Endothelial cell of umbilical vein (primary cell): ENCODE measurements at regions not wholly inside any gene's neighbourhood (a gene's known extent, or its start where the extent isn't known, plus 50 kb on each side); places are given as distances from the start of the nearest gene placed in this dataset.

Experiments
- BruUV-seq: library from RNA; stranded (reverse); fragments of 400-500 nt; replicated peaks from 2 replicates; lab custom pipeline; 2021; lab: Mats Ljungman, UMichigan
- CTCF ChIA-PET: fragments of 300-600, 350-600 bp; sonication (Branson Sonifier 250); formaldehyde crosslinking; loops from one replicate; lab custom pipeline; 2021; ENCODE audit warnings: antibody characterized with exemption, inconsistent platforms; lab: Charles Lee
- POLR2A ChIA-PET: fragments of 300-600, 350-600 bp; sonication (Branson Sonifier 250); formaldehyde crosslinking; loops from one replicate; lab custom pipeline; 2021; ENCODE audit warnings: antibody characterized with exemption, inconsistent platforms; lab: Charles Lee
- DNase-seq: peaks from one replicate; pipeline ENCODE4 v3.0.0-alpha.2; 2011; ENCODE audit warnings: low read depth, low spot score
- FAIRE-seq: peaks from 2 replicates; lab custom pipeline; 2011; peaks lifted over from hg19 to GRCh38; lab: Jason Lieb, UNC
- H2AFZ ChIP-seq: 2 replicates; pipeline ENCODE4 v1.6.0; 2012; ENCODE audit warnings: low read depth, low read length, control low read depth, inconsistent platforms
- H3K27ac ChIP-seq: 2 replicates; pipeline ENCODE4 v1.5.1; 2011; ENCODE audit warnings: low read depth, mild to moderate bottlenecking, control low read depth, low read length, moderate library complexity; ENCODE audit not compliant: insufficient read depth
- H3K27me3 ChIP-seq, 2 experiments: 2 replicates each; pipeline versions ENCODE4 v1.6.0 to v1.6.1; 2011; ENCODE audit warnings: low read length in 2 of 2, mixed read lengths in 1 of 2; ENCODE audit not compliant: control insufficient read depth in 2 of 2, insufficient read depth in 2 of 2
- H3K36me3 ChIP-seq, 2 experiments: 2 replicates in 1 of 2; 3 replicates in 1 of 2; pipeline ENCODE4 v1.5.1; 2011; ENCODE audit warnings: low read length in 2 of 2, mild to moderate bottlenecking in 1 of 2, moderate library complexity in 1 of 2; ENCODE audit not compliant: control insufficient read depth in 2 of 2, insufficient read depth in 2 of 2; ENCODE audit errors: extremely low read depth in 1 of 2
- H3K4me1 ChIP-seq: 3 replicates; pipeline ENCODE4 v1.5.1; 2011; ENCODE audit warnings: mild to moderate bottlenecking, low read length; ENCODE audit not compliant: control insufficient read depth, insufficient read depth; ENCODE audit errors: extremely low read depth
- H3K4me2 ChIP-seq: 2 replicates; pipeline ENCODE4 v1.6.1; 2011; ENCODE audit warnings: low read length, control low read depth, mixed read lengths; ENCODE audit not compliant: insufficient read depth
- H3K4me3 ChIP-seq, 3 experiments: fragments of 200-600 bp in 1 of 3; sonication (generic), shearing (Covaris generic) in 1 of 3; replicated peaks in 1 of 3; 2 replicates each; pipeline ENCODE4 v1.5.1; 2011 to 2016; ENCODE audit warnings: control low read depth in 3 of 3, low read length in 3 of 3, mild to moderate bottlenecking in 2 of 3, inconsistent platforms in 1 of 3, low read depth in 1 of 3, moderate library complexity in 1 of 3; ENCODE audit not compliant: insufficient read depth in 1 of 3
- H3K79me2 ChIP-seq: 2 replicates; pipeline ENCODE4 v1.6.0; 2012; ENCODE audit warnings: low read length, inconsistent platforms; ENCODE audit not compliant: control insufficient read depth, insufficient read depth
- H3K9ac ChIP-seq: replicated peaks from 2 replicates; pipeline ENCODE3; 2011; ENCODE audit warnings: low read length, control low read depth; ENCODE audit not compliant: insufficient read depth; ENCODE audit errors: extremely low read depth
- H3K9me1 ChIP-seq: replicated peaks from 3 replicates; pipeline ENCODE4 v1.6.0; 2011; ENCODE audit warnings: mild to moderate bottlenecking, low read length; ENCODE audit not compliant: control insufficient read depth, insufficient read depth; ENCODE audit errors: extremely low read depth
- H3K9me3 ChIP-seq: replicated peaks from 2 replicates; pipeline ENCODE4 v1.5.1; 2012; ENCODE audit warnings: low read length, inconsistent platforms; ENCODE audit not compliant: control insufficient read depth, insufficient read depth
- H4K20me1 ChIP-seq: replicated peaks from 2 replicates; pipeline ENCODE3; 2011; ENCODE audit warnings: mild to moderate bottlenecking, low read length; ENCODE audit not compliant: control insufficient read depth, insufficient read depth; ENCODE audit errors: extremely low read depth
- CTCF ChIP-seq, 2 donors: IDR thresholded peaks; 1 replicate in 1 of 2; 2 replicates in 1 of 2; pipeline ENCODE4 v1.5.1; 2011; ENCODE audit warnings: low read length in 2 of 2, mild to moderate bottlenecking in 2 of 2, moderate library complexity in 2 of 2, control low read depth in 1 of 2, inconsistent platforms in 1 of 2, low read depth in 1 of 2; ENCODE audit not compliant: insufficient read depth in 1 of 2; ENCODE audit errors: extremely low read depth in 1 of 2
- GATA2 ChIP-seq: IDR thresholded peaks from 2 replicates; pipeline ENCODE4 v1.7.0; 2011; ENCODE audit warnings: low read depth, mild to moderate bottlenecking, moderate library complexity, mixed read lengths, low read length; ENCODE audit not compliant: insufficient read length, insufficient read depth
- JUN ChIP-seq: IDR thresholded peaks from 2 replicates; pipeline ENCODE4 v1.6.1; 2011; ENCODE audit warnings: borderline replicate concordance, low read depth; ENCODE audit not compliant: insufficient read length, insufficient read depth
- POLR2AphosphoS5 ChIP-seq: IDR thresholded peaks from 2 replicates; pipeline ENCODE4 v1.6.1; 2012; ENCODE audit warnings: low read depth, mild to moderate bottlenecking, control low read depth, low read length, moderate library complexity; ENCODE audit not compliant: insufficient read depth
- dilution Hi-C: fragments of 300-500 bp; cut with MboI; formaldehyde crosslinking; loops from one replicate; pipeline ENCODE4 v1.15.0; 2019; ENCODE audit warnings: low sequenced_read_pairs; ENCODE audit not compliant: extremely low pct_ligation_motif_present
- intact Hi-C: fragments of 100-400 bp; cut with micrococcal nuclease; formaldehyde crosslinking; loops from one replicate; pipeline ENCODE4 v1.10.0; 2022

DNA sequence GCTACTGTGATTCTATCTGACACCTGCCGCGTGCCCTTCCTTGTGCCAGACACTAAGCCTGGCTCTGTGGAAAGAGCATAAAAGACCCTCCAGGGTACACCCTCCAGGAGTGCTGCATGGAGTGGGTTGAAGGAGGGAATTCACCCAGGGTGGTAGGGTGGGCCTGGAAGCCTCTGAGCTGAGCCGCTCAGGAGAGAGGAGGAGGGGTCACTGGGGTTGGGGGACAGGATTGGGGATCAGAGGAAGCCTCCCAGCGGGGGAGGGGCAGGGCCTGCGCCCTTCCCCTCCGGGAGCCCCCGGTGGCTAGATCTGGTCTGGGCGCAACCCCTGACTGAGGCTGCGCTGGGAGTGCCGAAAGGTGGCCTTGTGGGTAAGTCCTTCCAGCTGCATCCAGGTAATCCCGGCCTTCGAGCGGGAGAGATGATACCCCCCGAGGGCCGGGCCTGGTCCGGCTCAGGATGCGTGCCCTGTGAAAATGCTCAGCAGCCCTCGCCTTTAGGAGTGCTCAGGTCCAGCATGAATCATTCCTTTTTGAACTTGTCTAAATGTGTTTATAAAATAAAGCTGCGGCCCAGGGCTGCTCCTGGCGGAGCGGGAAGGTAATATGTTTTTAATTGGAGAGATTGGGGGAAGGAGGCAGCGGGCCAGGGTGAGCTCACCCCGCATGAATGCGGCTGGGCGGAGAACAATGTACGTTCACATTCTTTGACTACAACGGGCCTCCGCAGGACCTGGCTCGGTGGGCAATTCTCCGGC lies 118.1 kb upstream of the SMIM23 start:
- Histone ChIP-seq H3K4me3 (no peak overlapping the region), H3K9ac (peak overlapping the region; percentile 70), H3K4me1 (peaks cover 12% of the 10 kb centered on the region), H3K4me2 (no peak overlapping the region), H3K27me3 (no peaks in the 10 kb centered on the region), H2AFZ (peak overlapping the region; percentile 83), H3K79me2 (no peaks in the 10 kb centered on the region), H3K36me3 (no peaks in the 10 kb centered on the region), H3K9me3 (no peaks in the 10 kb centered on the region), H4K20me1 (no peaks in the 10 kb centered on the region), H3K27ac (peak overlapping the region; percentile 78), H3K9me1 (no peaks in the 10 kb centered on the region)
- ChIA-PET CTCF (interaction anchor here (0.7 to 3.4 kb wide), 17 partner anchors 9 to 241 kb away, joined by 3 to 24 read pairs (median 4); no protein-coding TSS in a partner anchor), POLR2A (interaction anchor here (1.6 kb wide), 1 partner anchor 12 kb away, joined by 4 read pairs; no protein-coding TSS in a partner anchor)
- peak; percentile 88 for DNase-seq
- TSS peak; percentile 28 for BruUV-seq
- dilution Hi-C loops (no loop called here), intact Hi-C loops (loop anchor here (1.0 to 5.0 kb wide), 5 partner anchors 20 to 250 kb away; partner anchors contain the start of gene FGF18)
- peak; percentile 84 for FAIRE-seq
- no peak for TF ChIP-seq GATA2
- peak; percentile 37 for TF ChIP-seq POLR2AphosphoS5
- TF ChIP-seq CTCF (IDR thresholded peaks at IDR 0.05; ENCODE audit: extremely low read depth in 1 of 2, insufficient read depth in 1 of 2, low read depth in 1 of 2, low read length in 2 of 2), result peak; percentile 12 to 22
- TF ChIP-seq JUN, result peak; percentile 74
